WTC11 (cell line): ENCODE measurements at regions not wholly inside any gene's neighbourhood (a gene's known extent, or its start where the extent isn't known, plus 50 kb on each side); places are given as distances from the start of the nearest gene placed in this dataset.

Source experiments
- AR ChIP-seq: fragments of 250-450 bp; sonication (Bioruptor Pico); IDR thresholded peaks from 2 replicates; pipeline ENCODE4 v1.9.0; 2021; ENCODE audit warnings: mild to moderate bottlenecking
- ATF6 ChIP-seq: sonication (generic); formaldehyde crosslinking; IDR thresholded peaks from 2 replicates; pipeline ENCODE4 v1.8.1; 2023; ENCODE audit warnings: mild to moderate bottlenecking, missing genetic modification reagents
- CREB1 ChIP-seq: sonication (generic); formaldehyde crosslinking; IDR thresholded peaks from 2 replicates; pipeline ENCODE4 v1.8.0; 2023; ENCODE audit warnings: mild to moderate bottlenecking, missing genetic modification reagents
- CTCF ChIP-seq: fragments of 200-600 bp; IDR thresholded peaks from 2 replicates; pipeline ENCODE4 v1.8.0; 2022; ENCODE audit warnings: antibody characterized with exemption
- E2F5 ChIP-seq: sonication (generic); formaldehyde crosslinking; IDR thresholded peaks from 2 replicates; pipeline ENCODE4 v1.8.1; 2022; ENCODE audit warnings: mild to moderate bottlenecking, moderate library complexity, missing genetic modification reagents
- ESRRA ChIP-seq: sonication (generic); formaldehyde crosslinking; IDR thresholded peaks from 2 replicates; pipeline ENCODE4 v1.8.1; 2022; ENCODE audit warnings: mild to moderate bottlenecking, missing genetic modification reagents, borderline replicate concordance
- PREB ChIP-seq: sonication (generic); formaldehyde crosslinking; IDR thresholded peaks from 2 replicates; pipeline ENCODE4 v1.8.1; 2022; ENCODE audit warnings: mild to moderate bottlenecking, missing genetic modification reagents, moderate library complexity, borderline replicate concordance
- PRRX2 ChIP-seq: fragments of 250-450 bp; sonication (Bioruptor Pico); IDR thresholded peaks from 2 replicates; pipeline ENCODE4 v1.8.0; 2021; ENCODE audit warnings: mild to moderate bottlenecking
- ZBTB43 ChIP-seq: sonication (generic); formaldehyde crosslinking; IDR thresholded peaks from 2 replicates; pipeline ENCODE4 v1.8.1; 2023; ENCODE audit warnings: mild to moderate bottlenecking, missing genetic modification reagents
- ZNF317 ChIP-seq: sonication (generic); formaldehyde crosslinking; IDR thresholded peaks from 2 replicates; pipeline ENCODE4 v1.8.1; 2023; ENCODE audit warnings: low read depth, mild to moderate bottlenecking, moderate library complexity, missing genetic modification reagents, borderline replicate concordance
- ZNF512 ChIP-seq: sonication (generic); formaldehyde crosslinking; IDR thresholded peaks from 2 replicates; pipeline ENCODE4 v1.8.1; 2022; ENCODE audit warnings: missing genetic modification reagents, borderline replicate concordance

GRCh38 chr18:49731860-49732311 is 81.4 kb downstream of the ACAA2 start:
- TF ChIP-seq ZNF512 (CRISPR knock-in tag) (no peak), ATF6 (CRISPR knock-in tag) (no peak), CREB1 (CRISPR knock-in tag) (no peak), CTCF (no peak), ZNF317 (CRISPR knock-in tag) (no peak), AR (CRISPR knock-in tag) (no peak), E2F5 (CRISPR knock-in tag) (no peak), PREB (CRISPR knock-in tag) (no peak), ZBTB43 (CRISPR knock-in tag) (no peak), PRRX2 (CRISPR knock-in tag) (no peak), ESRRA (CRISPR knock-in tag) (no peak)
